GM12872 (cell line): ENCODE measurements at regions not wholly inside any gene's neighbourhood (a gene's known extent, or its start where the extent isn't known, plus 50 kb on each side); places are given as distances from the start of the nearest gene placed in this dataset.

Experiments
- CTCF ChIP-seq: IDR thresholded peaks from 3 replicates; pipeline ENCODE4 v1.5.1; 2011; ENCODE audit warnings: low read depth, mild to moderate bottlenecking, low read length, moderate library complexity; ENCODE audit not compliant: insufficient read depth

- no peak for TF ChIP-seq CTCF
These were observed 1065.0 kb downstream of the NLGN4X start for GRCh38 chrX:5163663-5164062.

- TF ChIP-seq CTCF: no peak
These were observed 1073.4 kb downstream of the NLGN4X start for GRCh38 chrX:5155301-5155700.

GRCh38 chrX:5145957-5146356, 1082.7 kb downstream of the NLGN4X start:
- no peak for TF ChIP-seq CTCF

- no peak for TF ChIP-seq CTCF
These were observed 1086.0 kb downstream of the NLGN4X start for GRCh38 chrX:5142644-5143043.

- no peak for TF ChIP-seq CTCF
These were observed 1106.4 kb downstream of the NLGN4X start for GRCh38 chrX:5122181-5122678.

GRCh38 chrX:5117816-5118215, 1110.9 kb downstream of the NLGN4X start:
- no peak for TF ChIP-seq CTCF

- TF ChIP-seq CTCF: no peak
These were observed 1115.5 kb downstream of the NLGN4X start for GRCh38 chrX:5113128-5113527.

GRCh38 chrX:5100004-5100403, 1128.7 kb downstream of the NLGN4X start:
- no peak for TF ChIP-seq CTCF
